ENCODE measurements at regions not wholly inside any gene's neighbourhood (a gene's known extent, or its start where the extent isn't known, plus 50 kb on each side); places are given as distances from the start of the nearest gene placed in this dataset.

DNA sequence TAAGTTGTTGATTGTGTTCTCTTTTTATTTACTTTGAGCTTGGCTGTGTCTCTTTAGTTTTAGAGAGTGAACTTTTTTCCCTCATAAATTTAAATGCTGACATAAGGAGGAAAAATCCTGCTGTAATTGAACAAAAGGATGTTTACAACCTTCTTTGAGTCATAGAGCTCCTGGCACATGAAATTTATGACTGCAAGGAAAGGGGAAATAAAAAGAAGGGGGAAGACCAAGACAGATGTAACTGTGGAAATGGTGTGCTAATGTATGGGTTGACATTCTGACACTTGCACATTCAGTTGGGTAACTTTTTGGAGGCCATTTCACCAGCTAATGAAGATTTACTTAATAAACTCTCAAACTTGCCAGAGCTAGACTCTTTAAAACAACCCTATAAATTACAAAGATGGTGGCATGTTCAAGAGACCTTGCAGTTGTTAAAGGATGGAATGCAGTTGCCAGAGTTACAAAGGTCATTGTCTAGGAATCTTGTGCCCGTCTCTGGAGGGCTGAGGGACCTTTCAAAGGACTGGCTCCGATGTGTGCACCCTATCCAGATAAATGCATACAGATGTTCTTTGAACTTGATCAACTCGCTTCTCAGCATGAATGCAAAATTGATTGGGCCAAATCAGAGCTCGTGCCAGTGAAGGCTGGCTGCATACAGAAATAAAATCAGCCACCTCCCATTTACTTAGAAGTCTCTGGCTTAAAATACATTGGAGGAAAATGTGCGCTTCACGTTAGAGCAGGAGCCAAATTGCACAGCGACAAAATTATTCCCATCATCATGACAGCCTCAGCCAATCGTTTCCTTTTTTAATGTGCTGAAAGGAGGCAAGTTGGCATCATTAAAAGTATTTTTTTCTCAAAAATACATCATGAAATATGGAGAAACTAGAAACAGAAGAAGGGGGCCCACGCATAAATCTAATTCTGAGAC, 289.0 kb upstream of the XYLT1 start:
- H3K36me3 ChIP-seq (ENCODE audit: insufficient read depth, low read length) = no peaks in the 10 kb centered on the region
- H3K4me1 ChIP-seq (ENCODE audit: insufficient read depth, low read length) = peaks cover 9% of the 10 kb centered on the region
- no peak overlapping the region for H3K27ac ChIP-seq (ENCODE audit: low read depth, low read length)
- no peaks in the 10 kb centered on the region for H3K27me3 ChIP-seq (ENCODE audit: insufficient read depth, low read length)
- 94% methylated on average over 9 of the region's 9 CpGs for WGBS
- no peak overlapping the region for H3K9ac ChIP-seq (ENCODE audit: low read depth, low read length)
- no peak overlapping the region for H3K4me3 ChIP-seq (ENCODE audit: low read length)
- H3K9me3 ChIP-seq (ENCODE audit: insufficient read depth, low read depth, low read length) = peaks cover 4% of the 10 kb centered on the region

DNA sequence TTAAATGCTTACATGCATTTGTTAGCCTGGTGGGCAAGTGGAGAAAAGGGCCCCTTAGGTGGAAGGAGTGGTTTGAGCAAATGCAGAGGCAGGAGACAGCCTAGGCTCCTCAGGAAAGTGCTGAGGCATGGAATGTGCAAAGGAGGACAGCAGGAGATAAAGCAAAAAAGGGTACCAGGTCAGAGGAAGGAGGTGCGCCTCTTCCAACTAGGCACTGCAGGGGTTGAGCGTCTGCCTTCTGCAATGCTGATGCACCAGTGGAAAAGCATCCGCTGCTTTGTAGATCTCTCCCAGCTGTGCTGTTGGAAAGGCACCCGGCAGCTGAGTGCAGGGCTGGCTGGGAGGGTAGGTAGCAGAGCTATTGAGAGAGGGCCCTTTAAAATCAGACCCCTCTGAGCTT, 287.0 kb upstream of the XYLT1 start:
- H3K4me3 ChIP-seq (ENCODE audit: low read length) = no peak overlapping the region
- no peak overlapping the region for H3K9ac ChIP-seq (ENCODE audit: low read depth, low read length)
- 10% methylated on average over 4 of the region's 4 CpGs for WGBS
- no peaks in the 10 kb centered on the region for H3K27me3 ChIP-seq (ENCODE audit: insufficient read depth, low read length)
- no peaks in the 10 kb centered on the region for H3K36me3 ChIP-seq (ENCODE audit: insufficient read depth, low read length)
- H3K4me1 ChIP-seq (ENCODE audit: insufficient read depth, low read length) = peaks cover 9% of the 10 kb centered on the region
- peaks cover 5% of the 10 kb centered on the region for H3K9me3 ChIP-seq (ENCODE audit: insufficient read depth, low read depth, low read length)
- H3K27ac ChIP-seq (ENCODE audit: low read depth, low read length) = peak overlapping the region; percentile 64; the same call in 1 of the 2 replicates

DNA sequence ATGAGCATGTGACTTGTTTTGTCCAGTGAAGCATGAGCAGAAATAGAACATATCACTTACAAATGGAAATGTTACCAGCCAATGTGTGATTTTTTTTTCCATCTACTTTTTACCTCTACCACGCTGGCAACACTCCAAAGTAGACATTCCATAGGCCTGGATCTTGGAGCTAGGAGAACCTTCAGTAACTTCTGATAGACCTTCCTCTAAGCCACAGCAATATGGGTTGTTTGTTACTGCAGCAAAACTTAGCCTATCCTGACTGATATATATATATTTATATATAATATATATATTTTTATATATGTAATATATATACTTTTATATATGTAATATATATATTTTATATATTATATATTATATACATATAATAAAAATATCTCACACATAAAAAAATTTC, 284.4 kb upstream of the XYLT1 start:
- no peaks in the 10 kb centered on the region for H3K27me3 ChIP-seq (ENCODE audit: insufficient read depth, low read length)
- no peaks in the 10 kb centered on the region for H3K36me3 ChIP-seq (ENCODE audit: insufficient read depth, low read length)
- 100% methylated on average over 1 of the region's 1 CpG for WGBS
- H3K4me3 ChIP-seq (ENCODE audit: low read length) = no peak overlapping the region
- no peak overlapping the region for H3K9ac ChIP-seq (ENCODE audit: low read depth, low read length)
- H3K27ac ChIP-seq (ENCODE audit: low read depth, low read length) = no peak overlapping the region
- H3K9me3 ChIP-seq (ENCODE audit: insufficient read depth, low read depth, low read length) = peaks cover 5% of the 10 kb centered on the region
- H3K4me1 ChIP-seq (ENCODE audit: insufficient read depth, low read length) = peaks cover 9% of the 10 kb centered on the region

DNA sequence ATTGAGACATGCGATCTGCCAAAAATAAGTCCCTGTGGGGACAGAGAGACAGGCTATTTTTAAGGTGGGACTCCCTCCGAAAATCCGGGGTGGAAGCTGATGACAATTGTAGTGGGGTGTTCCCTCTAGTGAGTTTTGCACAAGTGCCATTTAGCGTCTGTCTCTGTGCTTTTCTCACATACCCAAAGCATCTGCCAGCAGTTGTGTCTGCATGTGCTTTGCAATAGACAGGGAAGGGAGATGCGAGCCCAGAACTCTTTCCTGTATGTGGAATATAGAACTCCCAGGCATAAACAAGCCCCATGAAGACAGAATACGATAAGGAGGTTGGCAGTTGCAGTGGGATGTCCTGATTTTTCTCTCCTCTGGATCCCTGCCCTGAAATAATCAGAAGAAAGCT, 282.7 kb upstream of the XYLT1 start:
- Histone ChIP-seq H3K4me3 (ENCODE audit: low read length) (no peak overlapping the region), H3K36me3 (ENCODE audit: insufficient read depth, low read length) (no peaks in the 10 kb centered on the region), H3K9me3 (ENCODE audit: insufficient read depth, low read depth, low read length) (peaks cover 5% of the 10 kb centered on the region), H3K27ac (ENCODE audit: low read depth, low read length) (no peak overlapping the region), H3K27me3 (ENCODE audit: insufficient read depth, low read length) (no peaks in the 10 kb centered on the region), H3K4me1 (ENCODE audit: insufficient read depth, low read length) (peaks cover 14% of the 10 kb centered on the region), H3K9ac (ENCODE audit: low read depth, low read length) (no peak overlapping the region)
- WGBS = 95% methylated on average over 6 of the region's 6 CpGs

DNA sequence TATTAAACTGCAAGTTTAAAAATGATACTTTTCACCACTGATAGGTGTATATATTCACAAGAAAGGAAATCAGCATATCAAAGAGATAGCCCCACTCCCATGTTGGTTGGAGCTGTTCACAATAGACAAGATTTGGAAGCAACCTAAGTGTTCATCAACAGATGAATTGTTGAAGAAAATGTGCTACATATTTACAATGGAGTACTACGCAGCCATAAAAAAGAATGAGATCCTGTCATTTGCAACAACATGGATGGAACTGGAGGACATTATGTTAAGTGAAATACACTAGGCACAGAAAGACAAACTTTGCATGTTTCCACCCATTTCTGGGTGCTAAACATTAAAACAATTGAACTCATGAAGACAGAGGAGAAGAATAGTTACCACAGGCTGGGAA, 278.9 kb upstream of the XYLT1 start:
- WGBS = 100% methylated on average over 1 of the region's 1 CpG

DNA sequence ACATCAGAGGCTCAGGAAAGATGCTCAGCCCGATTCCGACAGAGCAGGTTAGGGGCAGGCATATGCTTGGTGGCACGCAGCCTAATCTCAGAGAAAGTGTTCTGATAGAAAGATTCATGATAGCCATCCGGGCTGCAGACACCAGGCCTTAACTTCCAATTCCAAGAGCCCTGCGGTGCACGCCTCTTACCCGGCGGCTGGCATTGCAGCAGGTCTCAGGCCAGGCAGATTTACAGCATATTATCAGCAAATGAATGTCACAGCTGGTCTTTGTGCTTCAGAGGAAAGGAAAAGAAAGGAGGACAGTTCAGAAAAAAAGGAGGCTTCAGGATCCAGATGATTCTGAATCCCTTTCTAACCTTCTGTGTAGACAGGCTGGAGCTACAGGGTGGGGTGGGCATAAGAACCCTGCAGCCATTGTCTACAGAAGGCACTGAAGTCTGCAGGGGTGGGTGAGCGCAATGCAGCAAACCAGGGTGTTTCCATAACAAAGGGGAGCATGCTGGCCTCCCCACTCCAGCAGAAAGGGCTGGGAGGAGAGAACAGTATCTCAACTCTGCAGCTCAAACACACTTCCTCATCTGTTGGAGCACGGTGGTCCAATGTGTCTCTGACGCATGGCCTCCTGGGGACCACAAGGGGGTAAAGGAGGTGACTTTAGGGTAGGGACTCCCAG, 277.4 kb upstream of the XYLT1 start:
- H3K9me3 ChIP-seq (ENCODE audit: insufficient read depth, low read depth, low read length) = no peaks in the 10 kb centered on the region
- H3K27ac ChIP-seq (ENCODE audit: low read depth, low read length) = peak overlapping the region; percentile 75
- no peak overlapping the region for H3K9ac ChIP-seq (ENCODE audit: low read depth, low read length)
- H3K4me3 ChIP-seq (ENCODE audit: low read length) = no peak overlapping the region
- no peaks in the 10 kb centered on the region for H3K27me3 ChIP-seq (ENCODE audit: insufficient read depth, low read length)
- H3K36me3 ChIP-seq (ENCODE audit: insufficient read depth, low read length) = no peaks in the 10 kb centered on the region
- 25% methylated on average over 11 of the region's 11 CpGs for whole genome bisulfite sequencing
- H3K4me1 ChIP-seq (ENCODE audit: insufficient read depth, low read length) = peaks cover 37% of the 10 kb centered on the region

More for the DNA sequence above, 278.9 kb upstream of the XYLT1 start:
- H3K9ac ChIP-seq (ENCODE audit: low read depth, low read length) = no peak overlapping the region
- peaks cover 22% of the 10 kb centered on the region for H3K4me1 ChIP-seq (ENCODE audit: insufficient read depth, low read length)
- H3K4me3 ChIP-seq (ENCODE audit: low read length) = no peak overlapping the region
- no peaks in the 10 kb centered on the region for H3K36me3 ChIP-seq (ENCODE audit: insufficient read depth, low read length)
- peaks cover under 1% of the 10 kb centered on the region; the same call in 1 of the 2 replicates for H3K9me3 ChIP-seq (ENCODE audit: insufficient read depth, low read depth, low read length)
- no peaks in the 10 kb centered on the region for H3K27me3 ChIP-seq (ENCODE audit: insufficient read depth, low read length)
- no peak overlapping the region for H3K27ac ChIP-seq (ENCODE audit: low read depth, low read length)

DNA sequence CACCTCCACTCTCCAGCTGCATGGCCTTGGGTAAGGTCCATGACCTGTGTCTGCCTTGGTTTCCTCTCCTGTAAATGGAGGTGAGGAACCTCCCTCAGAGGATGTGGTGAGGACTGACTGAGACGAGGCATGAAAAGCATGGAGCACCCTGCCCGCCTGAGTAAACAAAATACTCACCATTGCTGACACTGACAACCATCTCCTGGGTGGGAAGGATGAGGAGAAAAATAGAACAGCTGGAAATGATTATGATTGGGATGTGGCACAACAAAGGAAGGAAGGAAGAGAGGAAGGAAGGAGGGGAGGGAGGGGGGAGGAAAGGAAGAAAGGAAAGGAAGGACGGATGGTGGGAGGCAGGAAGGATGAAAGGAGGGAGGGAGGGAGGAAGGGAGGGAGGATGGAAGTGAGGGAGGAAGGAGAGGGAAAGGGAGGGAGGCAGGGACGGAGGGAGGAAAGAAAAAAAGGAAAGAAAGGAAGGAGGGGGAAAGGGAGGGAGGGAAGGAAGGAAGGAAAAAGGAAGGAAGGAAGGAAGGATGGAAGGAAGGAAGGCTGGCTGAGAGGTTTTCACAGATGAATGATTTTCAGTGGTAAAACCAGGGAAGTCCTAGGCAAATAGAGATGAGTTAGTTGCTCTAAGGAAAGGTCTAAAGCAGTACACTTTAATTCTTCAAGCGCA, 276.5 kb upstream of the XYLT1 start:
- Histone ChIP-seq H3K4me1 (ENCODE audit: insufficient read depth, low read length) (peaks cover 37% of the 10 kb centered on the region), H3K27ac (ENCODE audit: low read depth, low read length) (peak overlapping the region; percentile 75; the same call in 1 of the 2 replicates)
- 76% methylated on average over 3 of the region's 5 CpGs for WGBS

DNA sequence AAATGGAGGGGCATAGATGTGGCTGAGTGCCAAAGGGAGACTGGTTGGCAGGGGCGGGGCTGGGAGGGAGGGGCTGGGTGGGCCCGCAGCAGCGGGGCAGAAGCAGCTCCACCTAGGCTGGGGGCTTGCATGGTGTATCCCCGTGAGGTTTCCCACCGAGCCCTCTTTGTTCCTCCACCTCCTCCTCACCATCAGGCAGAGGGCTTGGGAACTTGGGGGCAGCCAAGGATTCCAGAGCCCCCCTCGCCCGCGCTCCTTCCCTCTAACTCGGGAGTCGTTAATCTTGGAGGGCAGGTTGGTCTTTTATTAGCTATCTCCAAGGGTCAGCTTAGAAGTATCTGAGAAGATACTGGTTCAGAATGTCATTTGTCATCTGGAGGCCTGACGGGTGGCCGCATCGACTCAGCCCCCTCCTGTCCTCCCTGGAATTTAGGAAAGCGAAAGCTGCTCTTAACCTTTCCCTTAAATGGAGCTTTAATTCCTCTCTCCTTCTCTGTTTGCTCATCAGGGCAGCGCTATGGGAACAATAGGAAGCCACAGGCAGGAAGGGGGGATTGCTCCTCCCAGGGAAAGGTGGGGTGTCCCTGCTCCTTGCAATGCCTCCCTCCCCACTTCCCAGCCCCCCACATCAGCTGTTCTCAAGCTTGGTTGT, 274.3 kb upstream of the XYLT1 start:
- Histone ChIP-seq H3K27me3 (ENCODE audit: insufficient read depth, low read length) (no peaks in the 10 kb centered on the region), H3K9ac (ENCODE audit: low read depth, low read length) (peak overlapping the region; percentile 58), H3K36me3 (ENCODE audit: insufficient read depth, low read length) (no peaks in the 10 kb centered on the region), H3K4me3 (ENCODE audit: low read length) (peak overlapping the region; percentile 13; the same call in 1 of the 2 replicates), H3K27ac (ENCODE audit: low read depth, low read length) (peak overlapping the region; percentile 97), H3K9me3 (ENCODE audit: insufficient read depth, low read depth, low read length) (no peaks in the 10 kb centered on the region), H3K4me1 (ENCODE audit: insufficient read depth, low read length) (peaks cover 37% of the 10 kb centered on the region)
- WGBS = 26% methylated on average over 15 of the region's 15 CpGs

More for the DNA sequence above, 276.5 kb upstream of the XYLT1 start:
- Histone ChIP-seq H3K4me3 (ENCODE audit: low read length) (no peak overlapping the region), H3K9ac (ENCODE audit: low read depth, low read length) (no peak overlapping the region), H3K27me3 (ENCODE audit: insufficient read depth, low read length) (no peaks in the 10 kb centered on the region), H3K9me3 (ENCODE audit: insufficient read depth, low read depth, low read length) (no peaks in the 10 kb centered on the region), H3K36me3 (ENCODE audit: insufficient read depth, low read length) (no peaks in the 10 kb centered on the region)

DNA sequence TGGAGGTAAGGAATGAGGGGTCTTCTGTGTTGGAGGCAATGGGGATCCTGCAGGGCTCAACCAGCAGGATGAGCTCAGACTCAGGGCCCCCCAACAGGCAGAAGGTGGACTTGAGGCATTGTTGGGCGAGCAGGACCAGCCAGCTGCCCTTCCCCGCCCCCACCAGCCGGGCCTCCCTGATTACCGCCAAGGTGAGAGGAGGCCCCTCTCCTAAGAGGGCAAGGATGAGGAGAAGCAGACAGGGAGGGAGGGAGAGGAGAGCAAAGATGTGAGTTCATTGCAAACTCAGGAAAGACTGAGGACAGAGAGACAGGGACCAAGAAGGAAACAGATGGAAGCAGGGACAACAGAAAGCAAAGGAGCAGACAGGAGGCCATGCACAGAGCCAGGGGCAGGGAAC, 272.8 kb upstream of the XYLT1 start:
- Histone ChIP-seq H3K27ac (ENCODE audit: low read depth, low read length) (no peak overlapping the region), H3K27me3 (ENCODE audit: insufficient read depth, low read length) (no peaks in the 10 kb centered on the region), H3K4me1 (ENCODE audit: insufficient read depth, low read length) (peaks cover 31% of the 10 kb centered on the region), H3K9me3 (ENCODE audit: insufficient read depth, low read depth, low read length) (no peaks in the 10 kb centered on the region), H3K9ac (ENCODE audit: low read depth, low read length) (no peak overlapping the region), H3K4me3 (ENCODE audit: low read length) (no peak overlapping the region), H3K36me3 (ENCODE audit: insufficient read depth, low read length) (no peaks in the 10 kb centered on the region)
- WGBS = 73% methylated on average over 4 of the region's 4 CpGs

DNA sequence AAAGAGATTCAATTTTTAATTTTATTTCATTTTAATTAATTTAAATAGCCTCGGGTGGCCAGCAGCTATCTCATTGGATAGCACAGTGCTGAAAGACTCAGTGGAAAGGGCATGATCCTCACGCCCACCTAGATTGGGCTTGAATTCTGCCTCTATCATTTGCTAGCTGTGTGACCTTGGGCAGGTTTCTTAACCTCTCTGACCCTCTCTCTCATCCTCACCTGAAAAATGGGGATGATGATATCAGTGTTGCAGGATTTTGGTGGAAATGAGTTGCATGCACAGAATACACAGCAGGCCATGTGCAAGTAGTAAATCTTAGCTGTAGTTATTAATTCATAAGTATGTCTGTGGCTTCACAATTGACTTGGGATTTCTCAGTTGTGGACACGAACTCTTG, 272.4 kb upstream of the XYLT1 start:
- Histone ChIP-seq H3K4me1 (ENCODE audit: insufficient read depth, low read length) (peaks cover 26% of the 10 kb centered on the region), H3K27ac (ENCODE audit: low read depth, low read length) (no peak overlapping the region), H3K4me3 (ENCODE audit: low read length) (no peak overlapping the region), H3K27me3 (ENCODE audit: insufficient read depth, low read length) (no peaks in the 10 kb centered on the region), H3K36me3 (ENCODE audit: insufficient read depth, low read length) (no peaks in the 10 kb centered on the region), H3K9me3 (ENCODE audit: insufficient read depth, low read depth, low read length) (no peaks in the 10 kb centered on the region), H3K9ac (ENCODE audit: low read depth, low read length) (no peak overlapping the region)
- 76% methylated on average over 3 of the region's 3 CpGs for WGBS
